HG03521 (cell line): ENCODE measurements at regions not wholly inside any gene's neighbourhood (a gene's known extent, or its start where the extent isn't known, plus 50 kb on each side); places are given as distances from the start of the nearest gene placed in this dataset.

Source experiments
- ATAC-seq: cut with Tn5 transposase; IDR thresholded peaks from one replicate; pipeline ENCODE4 v1.9.1; 2021; ENCODE audit warnings: mild to moderate bottlenecking, moderate library complexity; ENCODE audit not compliant: unreplicated experiment

GRCh38 chr2:164032995-164033394 is 297.2 kb upstream of the FIGN start:
- no peak for ATAC-seq

DNA sequence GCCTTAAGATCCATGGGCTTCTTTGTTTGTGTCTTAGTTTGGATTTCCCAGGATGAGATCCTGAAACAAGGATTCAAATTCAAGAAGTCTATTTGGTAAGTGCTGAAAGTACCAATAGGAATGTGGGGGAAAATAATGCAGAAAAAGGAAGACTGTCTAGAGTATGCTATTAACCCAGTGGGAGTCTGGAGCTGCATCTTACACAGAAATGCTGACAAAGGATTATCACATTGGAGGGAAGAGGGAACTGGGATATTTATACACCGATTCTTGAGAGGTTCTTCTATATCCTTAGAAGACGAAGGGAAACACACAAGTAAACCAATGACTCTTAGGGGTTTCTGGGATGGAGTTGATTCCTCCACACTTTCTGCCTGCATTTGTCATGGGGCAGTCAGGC is 294.8 kb upstream of the FIGN start:
- ATAC-seq, result no peak

- no peak for ATAC-seq
Observed at GRCh38 chr2:164028814-164029534, 293.2 kb upstream of the FIGN start.

GRCh38 chr2:164024396-164024795 is 288.6 kb upstream of the FIGN start:
- no peak for ATAC-seq

- ATAC-seq, result no peak
Observed at GRCh38 chr2:164023896-164024295, 288.1 kb upstream of the FIGN start.

- ATAC-seq, result peak; percentile 94
Observed at GRCh38 chr2:164015328-164016123, 279.7 kb upstream of the FIGN start.

DNA sequence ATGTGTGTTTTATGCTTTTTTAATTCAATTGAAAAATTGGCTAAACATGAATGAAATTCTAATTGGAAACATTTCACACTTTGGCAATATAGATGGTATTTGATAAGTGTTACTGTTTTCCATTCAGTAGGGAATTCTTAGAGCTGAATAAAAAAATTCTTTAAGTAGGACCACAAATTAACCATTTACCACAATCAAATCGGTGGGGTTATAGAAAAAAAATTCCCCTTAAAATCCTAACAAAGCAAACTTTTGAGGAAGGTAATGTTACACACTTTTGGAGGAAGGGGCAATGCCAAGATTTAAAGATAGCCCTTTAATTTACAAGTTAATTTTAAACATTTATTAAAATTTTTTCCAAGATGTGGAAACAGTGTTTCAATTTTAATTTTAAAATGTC is 279.0 kb upstream of the FIGN start:
- no peak for ATAC-seq

GRCh38 chr2:164014068-164014731 is 278.4 kb upstream of the FIGN start:
- no peak for ATAC-seq

DNA sequence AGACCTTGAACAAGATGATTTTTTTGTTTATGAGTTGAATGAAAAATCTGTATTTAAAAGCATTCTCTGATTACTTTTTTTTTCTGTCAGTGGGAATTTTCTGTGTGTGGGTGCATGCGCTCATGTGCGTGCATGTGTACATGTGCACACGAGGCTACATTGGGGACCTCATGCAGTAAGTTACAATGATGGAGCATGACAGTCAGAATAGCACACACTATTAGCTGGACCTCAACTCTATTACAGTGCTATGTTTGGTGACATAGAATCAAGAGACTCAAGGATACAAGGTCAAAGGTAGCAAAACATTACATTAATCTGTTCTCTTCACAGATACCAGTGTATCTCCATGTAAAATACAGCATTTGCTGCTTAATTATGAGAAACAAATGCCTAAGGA is 276.8 kb upstream of the FIGN start:
- no peak for ATAC-seq

GRCh38 chr2:164009756-164010337 is 274.0 kb upstream of the FIGN start:
- ATAC-seq, result no peak

GRCh38 chr2:164008752-164009151 is 272.9 kb upstream of the FIGN start:
- ATAC-seq, result no peak

- ATAC-seq, result no peak
Observed at GRCh38 chr2:164006704-164007103, 270.9 kb upstream of the FIGN start.

- no peak for ATAC-seq
Observed at GRCh38 chr2:164000176-164000575, 264.4 kb upstream of the FIGN start.

- ATAC-seq, result no peak
Observed at GRCh38 chr2:163997466-163997865, 261.7 kb upstream of the FIGN start.

DNA sequence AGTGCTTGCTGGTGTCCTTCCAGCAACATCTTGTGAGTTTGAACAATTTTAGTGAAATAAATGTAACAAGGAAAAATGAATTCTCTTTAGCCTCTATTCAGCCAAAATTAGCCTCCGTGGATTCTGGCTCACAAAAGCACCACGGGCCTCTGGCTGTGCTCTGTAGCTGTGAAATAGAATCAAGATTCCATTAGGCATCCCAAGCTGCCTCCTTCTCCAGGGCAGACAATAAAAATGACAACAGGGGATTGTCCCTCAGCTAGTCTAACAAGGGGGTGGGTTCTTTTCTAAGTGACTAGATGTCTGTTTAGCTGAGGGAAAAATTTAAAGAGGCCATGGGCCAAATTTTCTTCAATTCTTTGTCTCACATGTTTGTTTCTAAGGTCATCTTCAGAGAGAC is 254.7 kb upstream of the FIGN start:
- no peak for ATAC-seq

DNA sequence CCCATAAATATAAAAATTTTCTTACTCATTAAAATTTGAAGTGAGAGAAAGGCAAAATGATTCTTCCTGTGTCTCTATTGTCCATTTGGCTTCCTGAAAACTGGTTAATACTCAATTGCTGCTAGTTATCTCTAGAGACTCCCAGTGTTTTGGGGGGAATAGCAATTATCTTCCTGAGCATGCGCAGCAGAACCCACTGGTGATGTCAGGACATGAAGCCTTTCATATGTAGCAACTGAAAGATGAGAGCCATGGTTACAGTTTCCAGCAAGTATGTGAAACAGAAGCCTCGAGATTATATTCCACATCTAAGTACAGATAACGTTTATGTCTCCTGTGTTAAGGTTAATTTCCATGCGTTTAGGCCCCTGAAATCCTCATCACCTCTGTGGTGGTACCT is 254.3 kb upstream of the FIGN start:
- ATAC-seq, result no peak

DNA sequence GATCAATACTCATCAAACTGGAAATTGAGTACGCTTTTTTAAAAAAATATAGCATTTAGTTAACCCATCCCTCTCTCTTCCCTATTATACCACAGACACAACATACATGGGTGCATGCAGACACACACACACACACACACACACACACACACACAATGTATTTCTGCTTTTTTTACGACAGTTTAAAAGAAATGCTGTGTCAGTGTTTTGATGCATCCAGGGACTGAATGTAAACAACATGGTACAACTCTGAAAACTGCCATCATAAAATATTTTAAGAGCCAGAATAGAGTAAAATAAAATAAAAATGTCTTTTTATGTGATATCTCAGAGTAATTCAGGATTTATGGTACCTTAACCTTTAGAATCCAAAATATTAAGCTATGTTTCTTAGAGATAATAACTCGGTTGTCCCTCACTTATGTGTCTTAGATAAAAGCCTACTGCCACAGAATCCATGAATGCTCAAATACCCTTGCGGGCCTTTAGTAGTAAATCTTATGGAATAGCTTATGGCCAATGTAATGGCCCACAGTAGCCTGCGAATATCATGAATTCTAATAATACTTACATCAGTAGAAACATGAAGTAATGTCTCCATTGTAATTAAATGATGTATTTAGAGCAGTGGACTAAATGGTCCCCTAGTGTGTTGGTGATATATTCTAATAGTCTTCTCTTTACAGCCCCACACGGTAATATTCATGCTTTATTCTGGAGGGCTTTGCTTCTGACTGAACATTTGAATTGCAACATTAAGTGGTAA is 251.6 kb upstream of the FIGN start:
- no peak for ATAC-seq

DNA sequence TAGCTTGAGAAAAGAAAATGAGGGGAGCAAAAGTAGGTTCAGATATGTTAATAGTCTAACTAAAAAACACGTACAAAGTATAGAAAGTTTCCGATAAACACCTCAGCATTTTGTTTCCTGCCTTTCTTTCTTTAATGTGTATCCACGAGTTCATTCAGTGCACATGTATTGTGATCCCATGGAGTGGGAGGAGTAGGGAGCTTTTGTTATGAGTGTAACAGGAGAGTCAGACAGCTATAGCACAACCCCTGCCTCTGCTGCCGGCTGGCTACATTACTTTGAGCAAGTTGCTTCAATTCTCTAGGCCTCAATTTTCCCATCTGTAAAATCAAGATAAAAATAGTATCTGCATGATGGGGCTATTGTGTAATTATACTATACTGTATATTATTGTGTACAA is 249.2 kb upstream of the FIGN start:
- ATAC-seq, result no peak

- ATAC-seq, result no peak
Observed at GRCh38 chr2:163983911-163984310, 248.1 kb upstream of the FIGN start.

DNA sequence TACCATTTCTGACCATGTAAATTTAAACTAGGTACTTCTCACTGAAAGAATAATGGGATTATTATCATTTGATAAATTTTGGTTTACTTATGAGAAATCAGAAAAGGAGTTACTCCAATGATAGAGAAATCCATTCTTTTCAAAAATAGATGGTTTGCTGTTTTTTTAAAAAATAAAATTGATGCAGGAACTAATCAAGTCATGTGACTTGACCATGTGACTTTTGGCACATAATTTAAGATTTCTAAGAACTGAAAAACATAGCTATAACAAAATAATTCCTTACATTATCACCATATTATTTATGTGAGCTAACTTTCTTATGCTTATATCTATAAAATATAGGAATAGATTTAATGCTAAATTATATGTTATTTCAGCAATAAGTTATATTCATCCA is 247.1 kb upstream of the FIGN start:
- no peak for ATAC-seq

DNA sequence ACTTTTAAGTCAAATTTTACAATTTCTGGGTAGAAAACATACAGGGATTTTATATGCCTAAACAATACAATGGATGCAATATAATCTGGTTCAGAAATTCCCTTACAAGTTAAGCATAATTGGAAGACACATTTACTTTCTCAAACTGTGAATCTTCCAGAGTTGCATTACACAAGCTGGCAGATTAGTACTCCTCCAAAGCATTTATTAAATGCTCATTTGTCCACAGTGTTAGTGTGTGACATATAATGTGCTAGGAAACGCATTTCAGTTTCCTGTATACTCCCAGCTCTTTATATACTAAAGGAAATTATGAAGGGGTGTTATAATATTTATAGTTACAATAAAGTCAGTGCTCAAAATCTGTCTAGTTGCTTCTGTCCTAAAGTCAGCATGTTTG is 239.0 kb upstream of the FIGN start:
- no peak for ATAC-seq
